ENCODE measurements at regions not wholly inside any gene's neighbourhood (a gene's known extent, or its start where the extent isn't known, plus 50 kb on each side); places are given as distances from the start of the nearest gene placed in this dataset.

GRCh38 chr15:39239562-39239961 lies 341.3 kb upstream of the THBS1 start:
- Histone ChIP-seq H3K9me3 (ENCODE audit: control extremely low read depth in 1 of 5, control insufficient read depth in 4 of 5, insufficient read depth in 2 of 5, low read depth in 1 of 5, low read length in 4 of 5) (no peaks in the 10 kb centered on the region), H3K4me3 (ENCODE audit: control insufficient read depth in 1 of 7, extremely low read depth in 1 of 7, insufficient read depth in 4 of 7, low read depth in 2 of 7, low read length in 6 of 7) (no peak overlapping the region), H3K27me3 (replicated peaks in 2 of 5; ENCODE audit: control insufficient read depth in 4 of 5, insufficient read depth in 5 of 5, low read length in 4 of 5) (no peaks in the 10 kb centered on the region), H3K27ac (ENCODE audit: insufficient read depth in 1 of 2, low read depth in 1 of 2, low read length in 2 of 2, poor library complexity in 1 of 2, severe bottlenecking in 2 of 2) (no peak overlapping the region), H3K36me3 (ENCODE audit: control insufficient read depth in 4 of 4, insufficient read depth in 4 of 4, low read length in 3 of 4) (no peaks in the 10 kb centered on the region), H3K4me1 (ENCODE audit: control extremely low read depth in 1 of 4, control insufficient read depth in 4 of 4, insufficient read depth in 4 of 4, low read length in 3 of 4) (peaks cover 0 to 3% (median 0%) of the 10 kb centered on the region in 4 experiments)
- no peak for DNase-seq
- WGBS (ENCODE audit: insufficient coverage): 80% methylated on average over 1 of the region's 1 CpG
- ChIA-PET CTCF (no interaction called here), POLR2A (no interaction called here)

DNA sequence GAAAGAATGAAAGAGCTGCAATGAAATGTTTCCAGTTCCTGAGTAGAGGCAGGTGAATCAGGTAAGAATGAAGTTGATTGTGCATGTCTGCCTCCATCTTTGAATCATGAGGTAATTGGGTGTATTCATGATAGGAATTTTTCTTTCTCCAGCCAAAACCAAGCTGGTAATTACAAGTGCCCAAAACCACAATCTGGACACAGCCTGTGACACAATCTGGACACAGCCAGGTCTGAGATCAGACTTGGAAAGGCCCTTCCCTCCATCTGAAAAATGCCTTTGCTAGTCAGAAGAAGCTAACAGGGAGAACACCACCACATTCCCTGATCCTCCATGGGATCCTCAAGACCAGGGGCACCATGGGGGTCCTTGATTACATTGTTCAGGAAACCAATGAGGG lies 338.5 kb upstream of the THBS1 start:
- no peak for DNase-seq
- no peak overlapping the region for H3K4me3 ChIP-seq (ENCODE audit: control insufficient read depth in 1 of 7, extremely low read depth in 1 of 7, insufficient read depth in 4 of 7, low read depth in 2 of 7, low read length in 6 of 7)
- no peaks in the 10 kb centered on the region for H3K9me3 ChIP-seq (ENCODE audit: control extremely low read depth in 1 of 5, control insufficient read depth in 4 of 5, insufficient read depth in 2 of 5, low read depth in 1 of 5, low read length in 4 of 5)
- H3K27me3 ChIP-seq (replicated peaks in 2 of 5; ENCODE audit: control insufficient read depth in 4 of 5, insufficient read depth in 5 of 5, low read length in 4 of 5): no peaks in the 10 kb centered on the region
- H3K36me3 ChIP-seq (ENCODE audit: control insufficient read depth in 4 of 4, insufficient read depth in 4 of 4, low read length in 3 of 4): no peaks in the 10 kb centered on the region
- H3K27ac ChIP-seq (ENCODE audit: insufficient read depth in 1 of 2, low read depth in 1 of 2, low read length in 2 of 2, poor library complexity in 1 of 2, severe bottlenecking in 2 of 2): no peak overlapping the region
- CTCF ChIA-PET: no interaction called here
- no peaks in the 10 kb centered on the region for H3K4me1 ChIP-seq (ENCODE audit: control extremely low read depth in 1 of 4, control insufficient read depth in 4 of 4, insufficient read depth in 4 of 4, low read length in 3 of 4)
- POLR2A ChIA-PET: no interaction called here

- no CpG with 5 or more reads among the region's 1 CpG for WGBS (ENCODE audit: insufficient coverage)
- Histone ChIP-seq H3K4me1 (ENCODE audit: control extremely low read depth in 1 of 4, control insufficient read depth in 4 of 4, insufficient read depth in 4 of 4, low read length in 3 of 4) (no peaks in the 10 kb centered on the region), H3K4me3 (ENCODE audit: control insufficient read depth in 1 of 7, extremely low read depth in 1 of 7, insufficient read depth in 4 of 7, low read depth in 2 of 7, low read length in 6 of 7) (no peak overlapping the region), H3K27ac (ENCODE audit: insufficient read depth in 1 of 2, low read depth in 1 of 2, low read length in 2 of 2, poor library complexity in 1 of 2, severe bottlenecking in 2 of 2) (no peak overlapping the region), H3K36me3 (ENCODE audit: control insufficient read depth in 4 of 4, insufficient read depth in 4 of 4, low read length in 3 of 4) (no peaks in the 10 kb centered on the region), H3K9me3 (ENCODE audit: control extremely low read depth in 1 of 5, control insufficient read depth in 4 of 5, insufficient read depth in 2 of 5, low read depth in 1 of 5, low read length in 4 of 5) (no peaks in the 10 kb centered on the region), H3K27me3 (replicated peaks in 2 of 5; ENCODE audit: control insufficient read depth in 4 of 5, insufficient read depth in 5 of 5, low read length in 4 of 5) (no peaks in the 10 kb centered on the region)
- ChIA-PET POLR2A (no interaction called here), CTCF (no interaction called here)
- no peak for DNase-seq
These were observed 337.5 kb upstream of the THBS1 start for GRCh38 chr15:39243396-39243795.

GRCh38 chr15:39244776-39245175 lies 336.1 kb upstream of the THBS1 start:
- Histone ChIP-seq H3K27me3 (replicated peaks in 2 of 5; ENCODE audit: control insufficient read depth in 4 of 5, insufficient read depth in 5 of 5, low read length in 4 of 5) (no peaks in the 10 kb centered on the region), H3K9me3 (ENCODE audit: control extremely low read depth in 1 of 5, control insufficient read depth in 4 of 5, insufficient read depth in 2 of 5, low read depth in 1 of 5, low read length in 4 of 5) (no peaks in the 10 kb centered on the region), H3K4me3 (ENCODE audit: control insufficient read depth in 1 of 7, extremely low read depth in 1 of 7, insufficient read depth in 4 of 7, low read depth in 2 of 7, low read length in 6 of 7) (no peak overlapping the region), H3K27ac (ENCODE audit: insufficient read depth in 1 of 2, low read depth in 1 of 2, low read length in 2 of 2, poor library complexity in 1 of 2, severe bottlenecking in 2 of 2) (no peak overlapping the region), H3K36me3 (ENCODE audit: control insufficient read depth in 4 of 4, insufficient read depth in 4 of 4, low read length in 3 of 4) (no peaks in the 10 kb centered on the region), H3K4me1 (ENCODE audit: control extremely low read depth in 1 of 4, control insufficient read depth in 4 of 4, insufficient read depth in 4 of 4, low read length in 3 of 4) (no peaks in the 10 kb centered on the region)
- ChIA-PET POLR2A (no interaction called here), CTCF (no interaction called here)
- WGBS (ENCODE audit: insufficient coverage): no CpG with 5 or more reads among the region's 1 CpG
- no peak for DNase-seq

GRCh38 chr15:39246523-39246922 lies 334.4 kb upstream of the THBS1 start:
- WGBS (ENCODE audit: insufficient coverage): no CpG with 5 or more reads among the region's 1 CpG
- no peaks in the 10 kb centered on the region for H3K9me3 ChIP-seq (ENCODE audit: control extremely low read depth in 1 of 5, control insufficient read depth in 4 of 5, insufficient read depth in 2 of 5, low read depth in 1 of 5, low read length in 4 of 5)

DNA sequence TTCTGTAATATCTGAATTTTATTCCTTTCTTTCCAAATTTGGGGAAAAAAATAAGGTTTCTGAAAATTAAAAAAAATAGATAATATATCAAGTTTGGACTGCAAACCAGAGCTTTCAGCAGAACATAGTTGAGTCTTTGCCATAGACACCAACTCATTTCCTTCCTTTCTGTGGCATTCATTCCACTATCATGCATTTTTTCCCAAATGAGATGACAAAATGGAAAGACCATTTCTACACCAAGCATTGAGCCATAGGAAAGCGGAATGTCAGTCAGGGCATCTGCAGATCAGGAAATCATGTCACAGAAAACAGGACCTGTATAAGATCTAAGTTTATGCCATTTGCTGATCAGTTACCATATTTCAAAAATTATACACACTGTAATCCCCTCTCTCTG lies 333.3 kb upstream of the THBS1 start:
- ChIA-PET CTCF (no interaction called here), POLR2A (no interaction called here)
- no peak overlapping the region for H3K27ac ChIP-seq (ENCODE audit: insufficient read depth in 1 of 2, low read depth in 1 of 2, low read length in 2 of 2, poor library complexity in 1 of 2, severe bottlenecking in 2 of 2)
- H3K9me3 ChIP-seq (ENCODE audit: control extremely low read depth in 1 of 5, control insufficient read depth in 4 of 5, insufficient read depth in 2 of 5, low read depth in 1 of 5, low read length in 4 of 5): no peaks in the 10 kb centered on the region
- WGBS (ENCODE audit: insufficient coverage): 67% methylated on average over 1 of the region's 1 CpG
- no peaks in the 10 kb centered on the region for H3K27me3 ChIP-seq (replicated peaks in 2 of 5; ENCODE audit: control insufficient read depth in 4 of 5, insufficient read depth in 5 of 5, low read length in 4 of 5)
- H3K4me3 ChIP-seq (ENCODE audit: control insufficient read depth in 1 of 7, extremely low read depth in 1 of 7, insufficient read depth in 4 of 7, low read depth in 2 of 7, low read length in 6 of 7): no peak overlapping the region
- DNase-seq: no peak
- no peaks in the 10 kb centered on the region for H3K36me3 ChIP-seq (ENCODE audit: control insufficient read depth in 4 of 4, insufficient read depth in 4 of 4, low read length in 3 of 4)
- H3K4me1 ChIP-seq (ENCODE audit: control extremely low read depth in 1 of 4, control insufficient read depth in 4 of 4, insufficient read depth in 4 of 4, low read length in 3 of 4): peaks cover 0 to 7% (median 5%) of the 10 kb centered on the region in 4 experiments

More at GRCh38 chr15:39246523-39246922, 334.4 kb upstream of the THBS1 start:
- peaks cover 0 to 7% (median 5%) of the 10 kb centered on the region in 4 experiments for H3K4me1 ChIP-seq (ENCODE audit: control extremely low read depth in 1 of 4, control insufficient read depth in 4 of 4, insufficient read depth in 4 of 4, low read length in 3 of 4)
- H3K27ac ChIP-seq (ENCODE audit: insufficient read depth in 1 of 2, low read depth in 1 of 2, low read length in 2 of 2, poor library complexity in 1 of 2, severe bottlenecking in 2 of 2): no peak overlapping the region
- ChIA-PET CTCF (no interaction called here), POLR2A (no interaction called here)
- H3K4me3 ChIP-seq (ENCODE audit: control insufficient read depth in 1 of 7, extremely low read depth in 1 of 7, insufficient read depth in 4 of 7, low read depth in 2 of 7, low read length in 6 of 7): no peak overlapping the region
- no peak for DNase-seq
- H3K36me3 ChIP-seq (ENCODE audit: control insufficient read depth in 4 of 4, insufficient read depth in 4 of 4, low read length in 3 of 4): no peaks in the 10 kb centered on the region
- no peaks in the 10 kb centered on the region for H3K27me3 ChIP-seq (replicated peaks in 2 of 5; ENCODE audit: control insufficient read depth in 4 of 5, insufficient read depth in 5 of 5, low read length in 4 of 5)

GRCh38 chr15:39248204-39248603 lies 332.7 kb upstream of the THBS1 start:
- no peaks in the 10 kb centered on the region for H3K27me3 ChIP-seq (replicated peaks in 2 of 5; ENCODE audit: control insufficient read depth in 4 of 5, insufficient read depth in 5 of 5, low read length in 4 of 5)
- H3K27ac ChIP-seq (ENCODE audit: insufficient read depth in 1 of 2, low read depth in 1 of 2, low read length in 2 of 2, poor library complexity in 1 of 2, severe bottlenecking in 2 of 2): no peak overlapping the region
- no peak for DNase-seq
- POLR2A ChIA-PET: no interaction called here
- WGBS (ENCODE audit: insufficient coverage): 100% methylated on average over 2 of the region's 4 CpGs
- H3K4me3 ChIP-seq (ENCODE audit: control insufficient read depth in 1 of 7, extremely low read depth in 1 of 7, insufficient read depth in 4 of 7, low read depth in 2 of 7, low read length in 6 of 7): no peak overlapping the region
- CTCF ChIA-PET: no interaction called here
- H3K36me3 ChIP-seq (ENCODE audit: control insufficient read depth in 4 of 4, insufficient read depth in 4 of 4, low read length in 3 of 4): no peaks in the 10 kb centered on the region
- H3K4me1 ChIP-seq (ENCODE audit: control extremely low read depth in 1 of 4, control insufficient read depth in 4 of 4, insufficient read depth in 4 of 4, low read length in 3 of 4): peaks cover 0 to 7% (median 5%) of the 10 kb centered on the region in 4 experiments
- no peaks in the 10 kb centered on the region for H3K9me3 ChIP-seq (ENCODE audit: control extremely low read depth in 1 of 5, control insufficient read depth in 4 of 5, insufficient read depth in 2 of 5, low read depth in 1 of 5, low read length in 4 of 5)
